Stimulated activated CD4-positive, alpha-beta T cell treated with anti-CD3 and anti-CD28 coated beads, TNF-alpha, amount 100 ng/mL, for 1 hour (primary cell): ENCODE measurements at regions not wholly inside any gene's neighbourhood (a gene's known extent, or its start where the extent isn't known, plus 50 kb on each side); places are given as distances from the start of the nearest gene placed in this dataset.
A peak's percentile ranks its signal among the peaks of the same experiment; 100 is the strongest.
"Not testable (repeated sequence)": the region's sequence is repeated elsewhere in the genome, so short reads cannot be mapped to it uniquely, and the experiment has no call there.

ENCODE experiments used
- DNase-seq, 3 donors: peaks; one replicate each; pipeline ENCODE4 v3.0.0-alpha.2; 2020; ENCODE audit warnings: low read depth in 3 of 3, low spot score in 1 of 3

DNA sequence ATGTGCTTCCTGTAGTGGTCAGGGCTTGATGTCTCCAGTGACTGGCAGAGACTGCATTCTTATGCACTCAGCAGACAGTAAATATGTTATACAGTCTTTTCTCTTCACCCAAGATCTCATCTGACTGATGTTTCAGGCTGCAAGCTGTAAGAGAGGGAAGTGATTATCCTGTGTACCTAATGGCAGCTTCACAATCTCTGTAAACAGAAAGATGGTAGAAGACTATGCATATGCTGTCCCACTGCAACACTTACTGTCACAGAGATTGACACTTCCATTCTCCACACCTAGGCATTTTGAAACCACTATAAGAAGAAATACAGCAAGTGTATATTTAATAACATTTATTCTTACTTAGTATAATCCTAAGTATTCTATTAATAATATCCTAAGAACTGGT lies 97.6 kb upstream of the ANXA1 start:
- no peak for DNase-seq

DNA sequence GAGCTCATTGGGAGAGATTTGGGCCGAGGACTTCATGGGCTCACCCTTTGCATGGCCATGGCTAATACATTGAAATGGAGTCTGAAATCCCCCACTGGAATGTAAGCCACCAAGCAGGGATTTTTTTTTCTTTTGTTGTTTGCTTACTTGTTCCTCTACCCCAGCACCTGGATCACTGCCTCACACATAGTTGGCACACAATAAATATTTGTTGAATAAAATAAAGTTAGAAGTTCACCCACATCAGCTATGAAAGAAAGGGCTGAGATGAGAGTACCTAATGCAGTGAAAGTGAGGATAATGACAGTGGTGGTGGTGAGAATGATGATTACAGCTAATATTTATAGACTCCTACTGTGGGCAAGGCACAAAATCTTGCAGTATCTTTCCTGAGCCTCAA lies 98.1 kb upstream of the ANXA1 start:
- DNase-seq: no peak

- DNase-seq: no peak
Measured at GRCh38 chr9:73050887-73051550, 98.2 kb upstream of the ALDH1A1 start.

DNA sequence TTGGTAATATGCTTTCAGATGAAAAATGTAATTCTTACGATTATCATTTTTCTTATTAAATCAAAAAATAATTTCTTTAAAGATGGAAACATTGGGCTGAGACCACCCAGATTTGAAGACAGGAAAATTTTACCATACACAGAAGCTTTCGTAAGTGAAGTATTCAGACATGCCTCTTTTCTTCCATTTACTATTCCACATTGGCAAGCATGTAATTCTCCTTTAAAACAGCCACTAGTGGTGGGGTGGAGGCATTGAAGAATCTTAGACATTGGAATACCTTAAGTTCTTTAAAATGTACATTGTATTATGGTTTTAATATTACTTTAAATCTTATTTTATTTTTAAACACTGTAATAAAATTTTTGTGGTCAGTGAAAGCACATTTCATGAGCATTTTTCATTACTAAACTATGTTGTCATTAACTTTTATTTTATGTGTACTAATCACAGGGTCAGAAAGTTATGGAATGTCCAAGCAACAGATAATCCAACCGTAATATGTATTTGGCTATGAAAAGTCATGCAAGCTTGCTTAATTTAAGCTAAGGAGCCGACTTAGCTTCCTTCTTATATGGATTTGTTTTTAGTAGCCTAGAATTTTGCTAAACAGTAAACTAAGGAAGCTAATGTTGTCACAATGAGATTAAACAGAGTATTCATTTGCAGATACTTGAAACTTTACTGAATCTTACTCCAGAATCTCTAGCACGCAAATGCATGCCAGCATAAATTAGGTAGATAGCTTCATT lies 97.4 kb upstream of the ALDH1A1 start:
- no peak for DNase-seq

- DNase-seq: no peak
Measured at GRCh38 chr9:73049280-73049679, 96.4 kb upstream of the ALDH1A1 start.

DNA sequence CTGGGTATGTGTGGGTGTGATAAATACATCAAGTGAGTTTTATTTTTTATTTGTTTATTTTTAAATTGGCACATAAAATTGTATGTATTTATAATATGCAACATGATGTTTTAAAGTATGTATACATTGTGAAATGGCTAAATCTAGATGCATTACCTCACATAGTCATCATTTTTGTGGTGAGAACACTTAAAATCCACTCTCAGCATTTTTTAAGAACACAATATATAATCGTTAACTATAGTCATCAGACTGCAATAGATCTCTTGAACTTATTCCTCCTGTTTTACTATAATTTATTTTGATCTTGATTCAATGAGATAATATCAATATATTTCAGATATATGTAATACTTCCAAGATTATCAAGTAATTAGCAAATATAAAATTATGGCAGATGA lies 93.9 kb upstream of the ALDH1A1 start:
- DNase-seq: no peak

GRCh38 chr9:73044776-73045175 lies 91.9 kb upstream of the ALDH1A1 start:
- DNase-seq: not testable (repeated sequence)

- DNase-seq: no peak
Measured at GRCh38 chr9:73042155-73042554, 89.3 kb upstream of the ALDH1A1 start.

GRCh38 chr9:73039271-73040263 lies 86.7 kb upstream of the ALDH1A1 start:
- no peak for DNase-seq

- DNase-seq: no peak
Measured at GRCh38 chr9:73038613-73039012, 85.8 kb upstream of the ALDH1A1 start.

- DNase-seq: no peak
Measured at GRCh38 chr9:73038089-73038509, 85.2 kb upstream of the ALDH1A1 start.

- no peak for DNase-seq
Measured at GRCh38 chr9:73037613-73038012, 84.8 kb upstream of the ALDH1A1 start.

GRCh38 chr9:73034962-73035361 lies 82.1 kb upstream of the ALDH1A1 start:
- DNase-seq: no peak

- DNase-seq: no peak
Measured at GRCh38 chr9:73031350-73031749, 78.5 kb upstream of the ALDH1A1 start.

- DNase-seq: no peak
Measured at GRCh38 chr9:73030370-73031030, 77.6 kb upstream of the ALDH1A1 start.

GRCh38 chr9:73029346-73029745 lies 76.5 kb upstream of the ALDH1A1 start:
- DNase-seq: no peak

GRCh38 chr9:73026375-73026774 lies 73.5 kb upstream of the ALDH1A1 start:
- DNase-seq: no peak

DNA sequence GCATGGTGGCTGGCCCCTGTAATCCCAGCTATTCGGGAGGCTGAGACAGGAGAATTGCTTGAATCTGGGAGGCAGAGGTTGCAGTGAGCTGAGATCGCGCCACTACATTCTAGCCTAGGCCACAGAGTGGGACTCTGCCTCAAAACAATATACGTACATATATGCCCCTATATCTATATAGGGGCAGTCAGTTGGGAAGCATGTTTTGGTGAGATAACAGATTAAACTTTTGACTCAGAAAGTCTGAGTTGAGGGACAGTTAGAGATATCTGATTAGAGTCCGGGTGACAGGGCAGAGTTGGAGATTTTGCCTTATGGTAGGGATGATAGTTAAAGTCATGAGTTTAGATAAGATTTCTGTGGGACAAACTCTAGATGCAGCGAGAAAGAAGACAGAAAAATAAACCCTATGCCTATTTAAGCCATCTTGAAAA lies 71.8 kb upstream of the ALDH1A1 start:
- DNase-seq: no peak

- DNase-seq: peak in 1 of 3 donors; percentile 7
Measured at GRCh38 chr9:73023025-73023541, 70.2 kb upstream of the ALDH1A1 start.

- DNase-seq: no peak
Measured at GRCh38 chr9:73022353-73022752, 69.5 kb upstream of the ALDH1A1 start.

GRCh38 chr9:73020877-73021276 lies 68.0 kb upstream of the ALDH1A1 start:
- DNase-seq: no peak
